ENCODE measurements at regions not wholly inside any gene's neighbourhood (a gene's known extent, or its start where the extent isn't known, plus 50 kb on each side); places are given as distances from the start of the nearest gene placed in this dataset.

- Histone ChIP-seq H3K56ac (ENCODE audit: insufficient read length, low read depth, low read length) (no peak overlapping the region), H4K91ac (ENCODE audit: insufficient read length, low read depth, low read length) (no peak overlapping the region), H3K4me1 (ENCODE audit: insufficient read depth, low read length) (no peaks in the 10 kb centered on the region), H3K9me3 (ENCODE audit: control insufficient read depth, low read depth, low read length) (peaks cover 91% of the 10 kb centered on the region), H3K4me2 (ENCODE audit: insufficient read depth, insufficient read length, low read length) (no peak overlapping the region), H3K79me2 (ENCODE audit: insufficient read depth, low read length) (no peaks in the 10 kb centered on the region), H2BK5ac (ENCODE audit: insufficient read length, low read length) (no peak overlapping the region), H2BK120ac (ENCODE audit: low read depth, low read length, poor library complexity, severe bottlenecking) (no peak overlapping the region), H4K20me1 (ENCODE audit: control insufficient read depth, insufficient read depth, insufficient read length) (no peaks in the 10 kb centered on the region), H3K27me3 (ENCODE audit: insufficient read depth, low read length) (no peaks in the 10 kb centered on the region), H4K8ac (replicated peaks; ENCODE audit: insufficient read length, low read depth, low read length) (no peak overlapping the region), H4K5ac (ENCODE audit: insufficient read length, low read depth, low read length) (no peak overlapping the region), H2AFZ (ENCODE audit: low read length) (no peak overlapping the region), H3K79me1 (ENCODE audit: insufficient read depth, low read depth, low read length, poor library complexity, severe bottlenecking) (no peaks in the 10 kb centered on the region), H2BK12ac (ENCODE audit: insufficient read length, low read depth, low read length) (no peak overlapping the region), H3T11ph (ENCODE audit: low read length) (no peak overlapping the region), H3K4ac (ENCODE audit: low read depth, low read length) (no peak overlapping the region), H2BK20ac (ENCODE audit: low read depth, low read length, poor library complexity, severe bottlenecking) (no peak overlapping the region), H2BK15ac (ENCODE audit: low read depth, low read length) (no peak overlapping the region), H3K23ac (ENCODE audit: insufficient read length, low read depth, low read length) (no peak overlapping the region), H3K27ac (ENCODE audit: insufficient read length, low read depth, low read length) (no peak overlapping the region), H3K9ac (ENCODE audit: extremely low read depth, insufficient read length, low read length) (no peak overlapping the region), H3K14ac (ENCODE audit: insufficient read depth, low read length) (no peak overlapping the region), H3K23me2 (ENCODE audit: insufficient read length, low read depth, low read length, poor library complexity, severe bottlenecking) (no peaks in the 10 kb centered on the region), H2AK5ac (ENCODE audit: insufficient read length, low read length) (no peak overlapping the region), H3K18ac (ENCODE audit: insufficient read length, low read depth, low read length) (no peak overlapping the region)
- no peak for DNase-seq
- 100% methylated on average over 1 of the region's 2 CpGs for WGBS (ENCODE audit: extremely low coverage, insufficient read length, low lambda C conversion rate)
- H3K27ac Mint-ChIP-seq, result no peak overlapping the region
- H3K4me3 Mint-ChIP-seq, result no peak overlapping the region
- no peaks in the 10 kb centered on the region for H3K4me1 Mint-ChIP-seq
- peaks cover 9% of the 10 kb centered on the region in 2 experiments for H3K9me3 Mint-ChIP-seq
- TF ChIP-seq CTCF (conservative IDR thresholded peaks at IDR 0.05), result no peak
- H3K27me3 Mint-ChIP-seq (ENCODE audit: low read depth), result peaks cover 1% of the 10 kb centered on the region
- peaks cover 0 to 15% (median 2%) of the 10 kb centered on the region in 3 experiments; a peak in 3 of 7 replicates for H3K36me3 Mint-ChIP-seq (ENCODE audit: insufficient read depth in 1 of 3, low read depth in 3 of 3)
Observed at GRCh38 chr19:8905342-8905741, 73.2 kb downstream of the MBD3L1 start.
